GM21529 (cell line): ENCODE measurements at regions not wholly inside any gene's neighbourhood (a gene's known extent, or its start where the extent isn't known, plus 50 kb on each side); places are given as distances from the start of the nearest gene placed in this dataset.
"Not testable (repeated sequence)": the region's sequence is repeated elsewhere in the genome, so short reads cannot be mapped to it uniquely, and the experiment has no call there.

Experiments
- ATAC-seq: cut with Tn5 transposase; IDR thresholded peaks from one replicate; pipeline ENCODE4 v1.9.1; 2021; ENCODE audit not compliant: unreplicated experiment

- no peak for ATAC-seq
These were observed 415.7 kb upstream of the ESRRG start for GRCh38 chr1:217138799-217139466.

- ATAC-seq: no peak
These were observed 415.0 kb upstream of the ESRRG start for GRCh38 chr1:217138173-217138765.

GRCh38 chr1:217137210-217137881 is 414.1 kb upstream of the ESRRG start:
- no peak for ATAC-seq

- ATAC-seq: no peak
These were observed 413.6 kb upstream of the ESRRG start for GRCh38 chr1:217136895-217137205.

DNA sequence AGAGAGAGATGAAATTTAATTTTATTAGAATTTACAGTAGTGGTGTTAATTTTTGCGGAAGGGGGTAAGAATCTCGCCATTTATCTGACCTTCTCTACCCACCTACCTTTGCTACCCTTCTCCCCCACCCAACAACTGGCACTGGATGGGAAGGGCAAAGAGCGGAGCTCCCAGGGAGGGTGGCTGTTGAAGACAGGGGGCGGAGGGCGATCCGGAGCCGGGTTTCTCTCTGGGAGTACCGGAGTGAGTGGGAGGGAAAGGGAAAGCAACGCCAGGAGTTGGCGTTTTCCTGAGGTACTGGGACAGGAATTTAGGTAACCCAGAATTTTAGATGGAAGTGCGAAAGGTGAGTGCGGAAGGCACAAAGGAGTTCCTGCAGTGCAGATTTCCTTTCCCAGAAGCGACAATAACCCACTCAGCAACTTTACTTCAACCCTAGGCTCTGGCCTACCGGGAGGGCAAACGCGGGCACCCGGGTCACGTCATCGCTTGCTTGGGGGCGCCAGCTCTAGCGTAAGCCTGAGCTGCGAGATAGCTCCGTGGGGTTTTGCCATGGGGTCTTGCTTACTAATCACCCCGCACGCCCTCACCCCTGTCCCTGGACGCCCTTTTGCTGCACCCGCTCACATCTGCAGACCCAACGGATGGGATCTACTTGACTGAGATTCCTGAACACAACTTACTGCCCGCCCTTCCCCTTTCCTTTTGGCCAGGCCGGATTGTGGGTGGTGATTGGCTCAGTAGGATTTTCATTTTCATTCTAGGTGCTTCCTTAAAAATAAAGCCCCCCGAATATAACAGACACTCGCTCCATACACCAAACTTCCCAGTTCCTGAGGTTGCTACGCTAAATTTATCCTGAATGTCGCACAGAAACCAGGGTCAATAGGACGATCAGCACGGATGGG is 413.0 kb upstream of the ESRRG start:
- ATAC-seq: no peak

- no peak for ATAC-seq
These were observed 412.3 kb upstream of the ESRRG start for GRCh38 chr1:217135569-217135915.

- no peak for ATAC-seq
These were observed 411.8 kb upstream of the ESRRG start for GRCh38 chr1:217134857-217135568.

DNA sequence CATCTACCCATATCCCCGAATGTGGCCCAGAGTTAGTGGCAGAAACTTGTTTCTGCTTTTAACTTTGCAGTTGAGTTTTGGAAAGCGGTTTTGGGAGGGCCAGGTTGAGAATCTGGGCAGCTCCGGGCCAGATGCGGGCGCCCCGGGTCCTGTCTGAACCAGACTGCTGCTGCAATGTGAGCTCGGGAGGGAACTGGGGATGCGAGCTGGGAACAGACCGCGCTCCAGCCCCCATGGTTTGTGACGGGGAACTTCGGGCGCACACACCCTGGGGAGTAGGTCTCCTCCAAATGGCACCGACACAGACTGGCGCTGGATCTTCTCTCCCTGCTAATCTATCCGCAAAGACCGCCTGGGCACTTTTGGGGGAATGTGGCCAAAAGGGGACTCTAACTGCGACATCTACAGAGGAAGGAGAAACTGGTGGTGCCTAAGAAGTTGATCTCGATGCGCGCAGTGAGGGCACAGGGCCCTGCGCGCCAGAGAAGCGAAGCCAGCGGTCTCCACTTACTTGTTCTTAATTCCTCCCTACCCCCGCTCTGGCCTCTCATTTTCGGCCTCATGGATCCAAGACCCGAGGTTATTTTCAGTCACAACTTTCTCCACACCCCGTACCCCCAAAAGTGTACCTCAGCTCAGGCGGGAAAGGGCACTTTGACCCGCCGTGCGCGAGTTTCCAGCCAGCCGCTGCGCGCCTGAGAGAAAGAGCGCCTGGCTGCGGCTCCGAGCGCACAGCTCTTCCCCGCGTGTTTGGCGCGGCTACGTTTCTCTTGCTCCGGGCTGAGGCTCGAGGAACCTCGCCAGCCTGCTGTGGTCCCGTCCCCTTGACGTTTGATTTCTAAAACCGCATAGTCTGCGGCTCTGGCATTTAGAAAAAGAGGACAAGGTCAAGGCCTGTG is 411.0 kb upstream of the ESRRG start:
- no peak for ATAC-seq

- no peak for ATAC-seq
These were observed 409.9 kb upstream of the ESRRG start for GRCh38 chr1:217133092-217133491.

GRCh38 chr1:217123340-217123739 is 400.1 kb upstream of the ESRRG start:
- ATAC-seq: not testable (repeated sequence)

GRCh38 chr1:217117973-217118465 is 394.8 kb upstream of the ESRRG start:
- no peak for ATAC-seq

- no peak for ATAC-seq
These were observed 392.5 kb upstream of the ESRRG start for GRCh38 chr1:217115404-217116380.

- ATAC-seq: no peak
These were observed 386.7 kb upstream of the ESRRG start for GRCh38 chr1:217109928-217110327.

DNA sequence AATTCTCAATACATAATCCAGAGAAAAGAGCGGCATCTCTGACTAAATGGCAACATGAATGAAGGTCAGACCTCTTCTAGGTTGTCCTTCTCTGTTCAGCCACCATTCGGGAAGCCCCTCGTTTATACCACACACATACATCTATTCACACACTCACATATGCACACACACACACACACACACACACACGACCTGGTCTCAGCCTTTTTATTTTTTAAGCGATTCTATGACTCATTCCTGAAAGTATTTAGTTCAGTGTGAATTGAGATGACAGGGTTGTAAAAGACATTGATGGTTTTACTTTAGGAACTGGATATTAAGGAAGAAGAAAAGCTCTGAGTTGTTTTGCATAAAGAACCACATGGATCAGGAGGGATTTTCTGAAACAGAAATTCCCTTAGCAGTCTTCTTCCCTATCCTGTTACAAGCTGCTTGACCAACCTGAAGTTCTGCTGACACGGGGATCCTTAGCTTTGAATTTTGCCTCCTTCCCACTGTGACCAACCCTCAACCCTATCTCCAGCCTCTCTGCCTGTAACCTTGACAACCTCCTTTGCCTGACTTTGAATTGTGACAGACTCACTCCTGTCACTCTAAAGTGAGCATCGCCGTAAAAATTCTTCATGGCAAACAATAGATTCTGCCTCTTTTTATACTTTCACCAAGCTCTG is 383.1 kb upstream of the ESRRG start:
- no peak for ATAC-seq

GRCh38 chr1:217105437-217105836 is 382.2 kb upstream of the ESRRG start:
- no peak for ATAC-seq

DNA sequence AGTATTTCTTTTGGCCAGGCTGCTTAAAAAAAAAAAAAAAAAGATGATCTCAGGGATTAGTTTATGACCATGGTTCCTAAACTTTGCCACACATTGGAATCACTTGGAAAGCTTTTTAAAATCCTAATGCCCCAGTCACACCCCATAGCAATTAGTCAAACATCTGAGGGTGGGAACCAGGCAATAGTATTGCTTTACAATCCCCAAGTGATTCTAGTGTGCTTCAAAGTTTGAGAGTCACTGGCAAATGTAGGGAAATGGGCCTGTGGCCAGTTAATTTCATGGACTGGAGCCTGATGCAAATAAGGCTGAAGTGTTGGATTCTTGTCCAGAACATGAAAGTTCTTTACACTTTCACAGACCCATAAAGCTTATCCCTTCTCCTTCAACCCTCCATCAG is 374.6 kb upstream of the ESRRG start:
- no peak for ATAC-seq

- ATAC-seq: no peak
These were observed 373.0 kb upstream of the ESRRG start for GRCh38 chr1:217096200-217096599.

DNA sequence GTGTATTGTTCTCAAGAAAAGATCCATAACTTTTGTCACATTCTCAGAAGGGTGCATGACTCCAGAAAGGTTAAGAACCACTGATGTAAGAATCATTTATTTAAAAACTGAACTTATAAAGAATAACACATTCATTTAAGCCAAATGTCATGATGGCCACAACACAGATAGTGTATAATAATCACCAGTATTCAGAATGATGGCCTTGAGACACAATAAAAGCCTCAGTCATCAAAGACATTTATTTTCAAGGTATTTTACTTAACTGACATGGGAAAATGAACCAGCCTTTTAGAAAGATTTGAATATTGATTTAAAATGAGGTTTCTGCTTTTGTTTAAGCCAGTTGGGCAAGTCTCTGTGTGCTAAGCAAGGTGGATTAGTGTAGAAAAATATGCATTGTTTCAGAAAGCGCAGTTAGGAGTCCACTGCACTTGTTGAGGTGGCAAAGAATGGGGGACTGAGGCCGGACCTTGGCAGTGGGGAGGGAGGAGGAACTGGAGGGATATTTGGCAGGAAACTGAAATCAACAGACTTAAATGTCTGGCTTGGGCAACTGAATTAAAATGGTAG is 371.9 kb upstream of the ESRRG start:
- ATAC-seq: no peak
